ENCODE measurements at regions not wholly inside any gene's neighbourhood (a gene's known extent, or its start where the extent isn't known, plus 50 kb on each side); places are given as distances from the start of the nearest gene placed in this dataset.

GRCh38 chr12:86929962-86930361, 673.8 kb upstream of the MGAT4C start:
- TF ChIP-seq CTCF (IDR thresholded peaks at IDR 0.05; ENCODE audit: insufficient read depth, low read depth, low read length): no peak
- TF ChIP-seq EZH2 (IDR thresholded peaks at IDR 0.05; ENCODE audit: insufficient read depth, low read length): no peak

All from astrocyte (in vitro differentiated cells and primary cell).